T-helper 2 cell treated with Interferon-gamma antibody and Interleukin-4, amounts not matched to agents 100 ng/mL and 5 ng/mL, for 36 hours (primary cell): ENCODE measurements at regions not wholly inside any gene's neighbourhood (a gene's known extent, or its start where the extent isn't known, plus 50 kb on each side); places are given as distances from the start of the nearest gene placed in this dataset.

ENCODE experiments used
- intact Hi-C: fragments of 100-400 bp; cut with micrococcal nuclease; formaldehyde crosslinking; loops from one replicate; pipeline ENCODE4 v1.15.1; 2023

GRCh38 chr6:19137505-19137904 lies 699.7 kb upstream of the ID4 start:
- intact Hi-C loops = no loop called here

DNA sequence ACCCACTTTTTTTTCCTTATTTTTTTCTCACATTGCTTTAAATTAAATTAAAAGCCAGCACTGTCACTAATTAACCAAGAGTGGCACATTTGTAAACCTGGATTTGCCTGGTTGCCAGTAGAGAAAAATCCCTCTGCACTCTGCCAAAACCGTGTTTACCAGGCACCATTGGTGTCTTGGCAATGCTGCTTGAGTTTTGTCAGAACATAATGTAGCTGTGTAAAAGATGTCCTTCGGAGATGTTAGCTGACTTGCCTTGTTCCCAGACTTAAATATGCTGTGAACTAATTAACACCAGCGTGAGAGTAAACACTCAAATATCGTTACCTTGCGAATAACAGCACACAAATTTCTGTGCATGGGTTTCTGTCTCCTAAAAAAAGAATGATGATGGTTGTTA lies 694.9 kb upstream of the ID4 start:
- intact Hi-C loops = no loop called here

DNA sequence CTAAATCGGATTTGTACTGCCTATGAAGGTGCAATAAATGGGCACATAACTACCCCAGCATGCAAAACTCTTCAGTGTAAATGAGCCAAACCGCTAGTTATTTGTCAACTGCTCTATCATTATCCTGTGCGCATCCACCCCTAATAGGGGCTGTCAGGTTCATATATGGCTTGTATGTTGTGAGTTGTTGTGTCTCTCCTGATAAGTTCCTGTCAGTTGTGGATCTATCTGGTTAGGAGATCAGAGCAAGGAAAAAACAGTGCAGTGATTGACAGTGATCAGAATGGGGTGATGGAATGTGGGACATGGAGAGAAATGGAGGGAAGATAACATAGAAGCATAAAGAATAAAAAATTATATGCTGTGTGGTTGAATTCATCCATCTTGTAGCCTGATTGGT lies 686.9 kb upstream of the ID4 start:
- intact Hi-C loops = no loop called here

DNA sequence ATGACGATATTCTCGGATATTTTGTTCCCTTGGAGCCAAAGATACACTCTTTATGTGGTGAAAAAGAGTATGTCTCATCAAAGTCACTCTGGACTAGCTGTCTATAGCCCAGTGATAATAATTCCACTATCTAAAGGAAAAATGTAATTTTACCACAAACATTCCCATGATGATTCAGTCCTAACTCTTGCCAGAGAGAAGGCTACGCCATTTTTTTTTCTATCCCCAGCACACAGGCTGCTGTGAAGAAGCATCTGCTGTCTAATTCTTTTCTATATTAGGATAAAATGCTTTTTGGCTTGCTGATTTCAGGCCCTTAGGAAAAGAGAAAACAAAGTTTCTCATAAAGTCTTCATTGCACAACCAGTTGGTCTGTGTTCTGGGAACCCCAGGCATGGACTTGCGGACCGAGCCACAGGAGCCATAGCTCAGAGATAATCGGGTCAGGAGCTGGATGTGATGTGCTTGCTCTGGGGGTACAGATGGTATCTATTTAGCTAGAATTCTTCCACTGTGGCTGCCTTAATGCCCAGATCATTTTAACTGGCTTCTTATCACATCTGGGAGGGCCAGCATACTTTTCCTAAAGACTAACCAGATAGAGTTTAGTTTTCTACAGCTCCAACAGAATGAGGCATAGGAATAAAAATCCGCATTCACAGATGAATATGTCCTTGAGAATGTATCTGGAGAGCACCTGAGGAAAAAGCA lies 683.7 kb upstream of the ID4 start:
- intact Hi-C loops = no loop called here

GRCh38 chr6:19153981-19154295 lies 683.2 kb upstream of the ID4 start:
- intact Hi-C loops = no loop called here

- intact Hi-C loops = no loop called here
Observed at GRCh38 chr6:19156443-19156842, 680.7 kb upstream of the ID4 start.

DNA sequence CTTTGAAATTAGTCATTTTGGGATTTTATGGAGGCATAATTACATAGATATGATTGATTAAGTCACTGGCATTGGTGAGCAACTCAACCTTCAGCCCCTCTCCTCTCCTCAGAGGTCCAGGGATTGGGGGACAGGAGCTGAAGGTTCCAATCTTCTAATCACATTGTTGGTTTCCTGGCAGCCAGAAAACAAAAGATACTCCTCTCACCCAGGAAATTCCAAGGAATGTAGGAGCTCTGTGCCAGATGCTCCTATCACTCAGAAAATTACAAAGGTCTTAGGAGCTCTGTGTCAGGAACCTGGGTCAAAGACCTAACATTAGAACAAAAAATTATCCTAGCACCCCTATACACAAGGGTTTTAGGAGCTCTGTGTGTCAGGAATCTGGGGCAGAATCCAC lies 679.7 kb upstream of the ID4 start:
- intact Hi-C loops = no loop called here

- intact Hi-C loops = no loop called here
Observed at GRCh38 chr6:19158586-19158985, 678.6 kb upstream of the ID4 start.

DNA sequence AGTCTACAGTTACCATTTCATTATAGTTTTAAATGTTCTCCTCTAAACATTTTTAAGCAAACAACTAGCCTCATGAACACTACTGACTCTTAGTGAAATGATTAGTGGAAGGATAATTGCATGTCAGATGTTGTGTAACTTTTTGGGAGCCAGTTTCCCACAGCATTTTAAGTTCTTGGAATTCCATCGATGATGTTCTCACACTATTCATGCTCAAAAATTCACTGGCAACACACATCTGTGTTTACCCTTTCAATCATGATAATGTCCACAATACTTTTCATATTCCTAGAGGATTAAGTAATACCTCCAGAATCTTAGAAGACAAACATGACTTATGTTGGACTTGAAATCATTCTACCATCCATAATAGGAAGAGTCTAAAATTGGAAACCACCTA lies 678.1 kb upstream of the ID4 start:
- intact Hi-C loops = no loop called here

DNA sequence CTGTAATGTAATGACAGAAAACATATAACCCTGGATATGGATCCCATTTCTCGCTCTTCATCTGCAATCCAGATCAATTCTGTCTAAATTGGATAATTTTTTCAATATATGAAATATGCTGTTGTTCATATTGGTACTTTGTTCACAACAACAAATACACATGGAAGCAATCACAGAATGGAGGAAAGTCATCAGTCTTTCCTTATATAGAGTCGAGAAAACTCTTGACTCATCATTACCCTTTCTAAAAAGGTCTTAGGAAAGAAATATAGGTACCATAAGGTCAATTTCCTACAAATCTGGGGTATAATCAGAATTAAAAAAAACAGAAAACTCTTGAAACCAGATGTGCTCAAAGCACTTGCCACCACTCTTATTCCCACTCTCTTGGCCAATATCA lies 677.6 kb upstream of the ID4 start:
- intact Hi-C loops = no loop called here

DNA sequence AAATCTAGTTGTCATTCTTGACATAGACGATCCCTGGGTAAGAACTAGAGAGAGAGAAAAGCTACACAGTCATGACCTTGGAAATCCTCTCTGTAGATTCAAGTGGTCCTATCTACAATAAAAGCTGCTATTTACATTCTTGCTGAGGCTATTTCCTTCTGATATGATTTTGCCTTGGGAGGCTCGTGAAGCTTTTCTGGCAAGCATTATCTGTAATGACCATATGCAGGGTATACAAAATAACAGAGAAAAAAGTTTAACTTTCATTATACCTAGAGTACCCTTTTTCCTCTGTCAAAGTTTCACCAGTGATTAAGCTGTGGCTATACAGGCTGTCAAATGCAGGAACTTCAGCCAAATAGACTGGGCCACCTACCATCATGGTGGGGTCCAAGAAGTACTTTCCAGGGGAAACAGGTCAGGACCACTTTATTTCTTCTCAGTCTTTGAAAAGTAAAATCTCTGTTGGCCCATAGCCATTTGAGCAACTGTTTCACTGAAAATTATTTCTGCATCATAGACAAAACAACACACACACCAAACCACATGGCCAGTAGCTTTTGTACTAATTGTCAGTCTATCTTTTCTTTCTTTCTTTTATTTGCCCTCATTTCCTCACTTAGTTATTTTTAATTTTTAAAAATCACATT lies 677.0 kb upstream of the ID4 start:
- intact Hi-C loops = no loop called here

DNA sequence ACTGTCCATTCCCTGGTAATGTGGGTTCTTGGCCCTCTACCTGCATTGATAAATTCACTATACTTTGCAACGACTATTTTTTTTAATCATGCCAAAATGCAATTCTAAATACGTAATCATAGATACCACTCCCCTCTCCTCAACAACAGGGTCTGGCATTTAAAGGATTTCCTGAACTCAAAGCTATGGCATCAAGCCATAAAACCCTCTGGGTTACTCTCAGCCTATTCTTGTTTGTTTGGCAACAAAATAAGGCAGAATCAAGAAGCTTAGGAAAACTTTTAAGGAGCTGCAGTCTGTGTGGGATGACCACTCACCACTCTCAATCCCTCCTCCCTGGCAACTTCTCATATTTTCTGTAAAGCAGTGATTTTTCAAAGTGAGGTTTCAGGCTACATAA lies 669.9 kb upstream of the ID4 start:
- intact Hi-C loops = no loop called here

DNA sequence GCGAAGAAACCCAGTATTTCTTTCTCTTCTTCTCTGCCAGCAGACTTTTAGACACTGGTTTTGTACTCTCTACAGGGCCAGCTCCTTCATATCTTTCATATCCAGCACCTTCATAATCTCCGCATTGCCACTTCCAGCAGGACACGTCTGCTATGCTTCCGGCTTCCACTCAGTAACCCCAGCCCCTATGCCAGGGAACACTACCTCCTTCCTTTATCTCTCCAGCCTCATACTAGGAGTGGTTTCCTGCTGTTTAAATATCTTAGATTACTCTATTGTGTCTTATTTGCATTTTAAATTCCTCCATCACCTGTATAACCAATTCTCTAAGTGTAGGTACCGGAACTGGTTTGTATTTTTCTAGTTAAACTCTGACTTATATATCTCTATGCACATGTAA lies 667.8 kb upstream of the ID4 start:
- intact Hi-C loops = no loop called here

DNA sequence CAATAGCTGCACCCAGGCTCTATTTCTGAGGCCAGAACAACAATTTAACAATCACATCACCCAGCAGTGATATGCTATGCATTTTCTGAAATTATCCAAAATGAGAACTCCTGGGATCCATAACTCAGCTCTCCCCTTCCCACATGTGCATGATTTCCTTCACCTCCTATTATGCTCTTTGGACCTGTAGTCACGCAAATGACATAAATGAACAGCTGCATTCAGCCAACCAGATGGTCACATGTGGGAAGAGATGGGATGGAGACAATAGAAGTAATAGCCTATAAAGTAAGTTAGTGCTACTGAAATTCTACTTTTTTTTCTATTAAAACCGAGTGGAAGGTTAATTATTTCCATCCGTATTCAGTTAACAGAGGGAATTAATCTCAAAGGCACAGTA lies 662.1 kb upstream of the ID4 start:
- intact Hi-C loops = no loop called here

- intact Hi-C loops = no loop called here
Observed at GRCh38 chr6:19180348-19181072, 656.7 kb upstream of the ID4 start.

DNA sequence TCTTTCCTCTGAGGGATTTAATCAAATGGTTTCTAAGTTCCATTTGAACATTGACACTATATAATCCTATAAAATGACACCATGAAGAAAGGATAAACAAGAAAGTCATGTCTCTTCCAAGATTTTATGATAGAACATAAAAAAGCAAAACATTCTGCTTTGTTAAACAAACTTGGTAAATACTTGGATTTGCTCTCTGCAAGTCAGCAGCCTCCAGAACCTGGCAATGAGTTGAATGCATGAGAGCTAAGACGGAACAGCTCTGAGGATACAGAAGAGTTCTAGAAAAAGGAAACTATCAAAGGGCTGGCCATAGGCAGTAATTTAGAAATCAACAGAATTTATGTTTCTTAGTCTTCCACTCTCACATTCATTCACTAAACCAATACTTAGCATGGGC lies 656.0 kb upstream of the ID4 start:
- intact Hi-C loops = no loop called here

- intact Hi-C loops = no loop called here
Observed at GRCh38 chr6:19193624-19194023, 643.5 kb upstream of the ID4 start.

DNA sequence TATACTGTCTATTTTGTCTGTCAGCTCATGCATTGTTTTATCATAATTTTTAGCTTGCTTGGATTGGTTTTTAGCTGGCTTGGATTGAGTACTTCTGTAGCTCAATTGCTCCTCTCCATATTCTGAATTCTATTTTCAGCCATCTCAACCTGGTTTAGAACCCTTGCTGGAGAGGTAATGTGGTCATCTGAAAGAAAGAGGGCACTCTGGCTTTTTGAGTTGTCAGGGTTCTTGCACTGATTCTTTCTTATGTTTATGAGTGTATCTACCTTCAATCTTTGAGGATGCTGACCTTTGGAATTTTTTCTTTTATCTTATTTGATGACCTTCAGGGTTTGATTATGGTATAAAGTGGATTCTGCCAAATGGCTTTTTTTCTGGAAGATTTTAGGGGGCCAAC lies 632.7 kb upstream of the ID4 start:
- intact Hi-C loops = no loop called here

DNA sequence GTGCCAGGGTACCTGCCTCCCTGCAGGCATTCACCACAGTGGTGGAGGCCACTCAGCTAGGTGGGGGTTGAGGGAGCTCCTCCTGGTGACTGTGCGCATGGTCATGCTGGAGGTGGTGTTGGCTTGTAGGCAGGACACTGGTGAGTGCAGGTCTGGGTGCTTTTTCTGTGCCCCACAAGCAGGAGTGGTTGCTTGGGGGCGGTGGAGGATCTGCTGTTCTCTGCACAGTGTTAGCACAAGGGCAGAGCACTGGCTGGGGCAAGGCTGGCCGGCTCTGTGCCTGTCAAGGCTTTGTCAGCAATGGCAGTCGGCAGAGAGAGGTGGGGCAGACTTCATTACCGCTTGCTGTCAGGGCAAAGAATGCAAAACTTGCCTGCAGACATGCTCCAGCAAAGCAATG lies 632.1 kb upstream of the ID4 start:
- intact Hi-C loops = no loop called here

DNA sequence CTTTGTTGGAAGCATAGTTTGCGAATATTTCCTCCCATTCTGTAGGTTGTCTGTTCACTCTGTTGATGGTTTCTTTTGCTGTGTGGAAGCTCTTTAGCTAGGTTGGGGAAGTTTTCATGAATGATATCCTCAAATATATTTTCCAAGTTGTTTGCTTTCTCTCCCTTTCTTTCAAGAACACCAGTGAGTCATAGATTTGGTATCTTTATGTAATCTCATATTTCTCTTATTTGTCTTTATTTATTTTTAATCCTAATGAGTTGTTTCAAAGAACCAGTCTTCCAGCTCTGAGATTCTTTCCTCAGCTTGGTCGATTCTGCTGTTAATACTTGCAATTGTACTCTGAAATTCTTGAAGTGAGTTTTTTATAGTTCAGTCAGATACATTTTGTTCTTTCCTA lies 628.0 kb upstream of the ID4 start:
- intact Hi-C loops = no loop called here

DNA sequence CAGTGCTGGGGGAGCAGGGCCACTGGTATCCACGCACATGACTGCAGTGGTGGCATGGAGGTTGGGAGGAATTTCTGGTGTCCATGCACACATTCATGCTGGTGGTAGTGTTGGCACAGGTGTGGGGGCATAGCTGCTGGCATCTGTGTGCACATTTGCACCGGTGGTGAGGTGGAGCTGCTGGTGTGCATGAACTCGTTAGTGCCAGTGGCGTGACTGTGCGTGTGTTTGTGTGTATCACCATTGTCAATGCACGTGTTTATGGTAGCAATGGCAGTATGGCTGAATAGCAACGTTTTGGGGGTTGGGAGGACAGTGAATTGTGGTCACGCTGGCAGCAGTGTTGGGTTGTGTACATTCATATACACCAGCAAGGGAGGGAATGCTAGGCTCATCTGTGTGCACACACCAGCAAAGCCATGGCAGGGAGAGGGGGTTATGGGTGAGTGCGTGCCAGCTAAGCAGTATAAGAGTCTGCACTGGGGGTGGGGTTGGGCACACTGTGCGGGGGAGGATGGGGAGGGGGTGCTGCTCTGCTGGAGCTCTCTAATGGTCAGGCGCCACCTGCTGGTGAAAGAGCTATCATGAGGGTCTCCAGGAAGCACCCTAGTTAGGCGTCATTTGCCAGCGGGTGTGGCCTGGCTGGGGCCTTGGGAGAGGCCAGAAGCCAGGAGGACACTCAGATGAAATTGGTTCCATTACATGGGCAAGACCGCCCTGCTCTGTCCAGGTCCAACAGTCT lies 626.1 kb upstream of the ID4 start:
- intact Hi-C loops = no loop called here

- intact Hi-C loops = no loop called here
Observed at GRCh38 chr6:19214231-19214630, 622.9 kb upstream of the ID4 start.
